ENCODE measurements at regions not wholly inside any gene's neighbourhood (a gene's known extent, or its start where the extent isn't known, plus 50 kb on each side); places are given as distances from the start of the nearest gene placed in this dataset.

DNA sequence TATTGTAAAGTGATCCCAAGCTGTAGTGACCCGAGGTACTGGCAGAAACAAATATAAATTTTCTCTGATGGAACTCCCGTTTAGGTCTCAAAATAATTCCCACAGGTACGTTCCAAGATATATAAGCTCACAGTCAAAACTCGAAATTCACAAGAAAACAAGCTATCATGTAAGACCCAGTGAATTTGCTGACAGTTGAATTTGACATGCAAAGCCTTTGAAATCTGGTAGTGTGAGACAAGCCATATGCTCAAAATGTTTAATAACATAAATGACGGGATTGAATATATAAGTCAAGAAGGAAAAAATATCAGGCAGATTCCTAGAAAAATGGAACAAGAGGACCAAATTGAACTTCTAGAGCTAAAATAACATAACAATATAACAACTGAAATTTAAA lies 252.8 kb downstream of the TMA16 start:
- TF ChIP-seq EZH2 (IDR thresholded peaks at IDR 0.05; ENCODE audit: insufficient read depth, poor library complexity, severe bottlenecking) (no peak), EZH2phosphoT487 (IDR thresholded peaks at IDR 0.05; ENCODE audit: insufficient read depth, low read depth) (no peak)

Data from GM23248 (cell line).